Tibial nerve (tissue), 4 donors: ENCODE measurements at regions not wholly inside any gene's neighbourhood (a gene's known extent, or its start where the extent isn't known, plus 50 kb on each side); places are given as distances from the start of the nearest gene placed in this dataset.

Source experiments
- DNase-seq, 2 donors: peaks; one replicate each; pipeline ENCODE4 v3.0.0-alpha.2; 2019; ENCODE audit warnings: low spot score in 2 of 2
- H3K27ac ChIP-seq, 4 donors: fragments of 200-600 bp; sonication (generic) in 3 of 4; one replicate each; pipeline ENCODE4 v1.5.1; 2017 to 2019; ENCODE audit warnings: mild to moderate bottlenecking in 1 of 4
- H3K27me3 ChIP-seq, 2 donors: fragments of 200-600 bp; sonication (generic) in 1 of 2; one replicate each; pipeline versions ENCODE4 v1.5.1 to v1.6.0; 2017 to 2019
- H3K36me3 ChIP-seq, 3 donors: fragments of 200-600 bp; sonication (generic); one replicate each; pipeline ENCODE4 v1.5.1; 2018 to 2019
- H3K4me1 ChIP-seq, 4 donors: fragments of 200-600 bp; sonication (generic) in 3 of 4; one replicate each; pipeline ENCODE4 v1.5.1; 2017 to 2019
- H3K4me3 ChIP-seq, 4 donors: fragments of 200-600 bp; sonication (generic) in 3 of 4; one replicate each; pipeline ENCODE4 v1.5.1; 2017 to 2019; ENCODE audit warnings: mild to moderate bottlenecking in 1 of 4, moderate library complexity in 1 of 4
- H3K9me3 ChIP-seq, 4 donors: fragments of 200-600 bp; sonication (generic) in 3 of 4; one replicate each; pipeline ENCODE4 v1.5.1; 2017 to 2019
- CTCF ChIP-seq, 5 experiments: fragments of 200-600 bp in 3 of 5; fragments of 450-650 bp in 2 of 5; sonication (generic) in 3 of 5; IDR thresholded peaks; one replicate each; pipeline ENCODE4 v1.5.1; 2016 to 2019; ENCODE audit warnings: antibody characterized with exemption in 5 of 5, mild to moderate bottlenecking in 3 of 5, moderate library complexity in 2 of 5
- EP300 ChIP-seq, 2 donors: sonication (generic); formaldehyde crosslinking; IDR thresholded peaks; one replicate each; pipeline ENCODE4 v1.6.1; 2017; ENCODE audit warnings: antibody characterized with exemption in 2 of 2, mild to moderate bottlenecking in 1 of 2
- POLR2A ChIP-seq, 2 donors: fragments of 450-650 bp; IDR thresholded peaks; one replicate each; pipeline ENCODE4 v1.6.1; 2017; ENCODE audit warnings: antibody characterized with exemption in 2 of 2, mild to moderate bottlenecking in 2 of 2, moderate library complexity in 2 of 2
- WGBS, 2 donors: methylation state at CpG; one replicate each; pipeline ENCODE4 v1.1.5; 2018; 5-methylcytosine and 5-hydroxymethylcytosine counted together

- no peak overlapping the region for H3K27ac ChIP-seq
- no peak for DNase-seq
- H3K4me1 ChIP-seq: no peaks in the 10 kb centered on the region
- no peaks in the 10 kb centered on the region for H3K27me3 ChIP-seq
- TF ChIP-seq POLR2A (IDR thresholded peaks at IDR 0.05) (no peak), CTCF (IDR thresholded peaks at IDR 0.05) (no peak), EP300 (IDR thresholded peaks at IDR 0.05) (no peak)
- H3K9me3 ChIP-seq: no peaks in the 10 kb centered on the region
- H3K36me3 ChIP-seq: no peaks in the 10 kb centered on the region
- WGBS, 2 donors: 77 to 78% methylated on average over 7 to 8 of the region's 8 CpGs
- H3K4me3 ChIP-seq: no peak overlapping the region
Measured at GRCh38 chr9:88025411-88026117, 51.2 kb upstream of the CDK20 start.

- no peak overlapping the region for H3K27ac ChIP-seq
- no peak for DNase-seq
- H3K4me1 ChIP-seq: no peaks in the 10 kb centered on the region
- no peaks in the 10 kb centered on the region for H3K9me3 ChIP-seq
- no peaks in the 10 kb centered on the region for H3K27me3 ChIP-seq
- no peak overlapping the region for H3K4me3 ChIP-seq
- TF ChIP-seq CTCF (IDR thresholded peaks at IDR 0.05) (no peak), EP300 (IDR thresholded peaks at IDR 0.05) (no peak), POLR2A (IDR thresholded peaks at IDR 0.05) (no peak)
- no peaks in the 10 kb centered on the region for H3K36me3 ChIP-seq
- 55 to 67% methylated on average over 4 of the region's 4 CpGs for WGBS, 2 donors
Measured at GRCh38 chr9:88024896-88025295, 50.6 kb upstream of the CDK20 start.
